CD14-positive monocyte (primary cell): ENCODE measurements at regions not wholly inside any gene's neighbourhood (a gene's known extent, or its start where the extent isn't known, plus 50 kb on each side); places are given as distances from the start of the nearest gene placed in this dataset.

Experiments
- DNase-seq, 3 donors: peaks; one replicate each; pipeline ENCODE4 v3.0.0-alpha.2; 2011 to 2022
- H2AFZ ChIP-seq: 2 replicates; pipeline ENCODE4 v1.6.0; 2012; ENCODE audit warnings: mild to moderate bottlenecking, low read depth, low read length, inconsistent platforms; ENCODE audit not compliant: insufficient read depth, poor library complexity, severe bottlenecking
- H3K27ac ChIP-seq, 2 donors: 1 replicate in 1 of 2; 2 replicates in 1 of 2; pipeline ENCODE4 v1.5.1; 2012 to 2013; ENCODE audit warnings: low read length in 2 of 2, control low read depth in 1 of 2, inconsistent platforms in 1 of 2, low read depth in 1 of 2, mild to moderate bottlenecking in 1 of 2
- H3K27me3 ChIP-seq, 2 donors: one replicate each; pipeline versions ENCODE4 v1.6.0 to v1.6.1; 2011 to 2013; ENCODE audit warnings: low read length in 2 of 2; ENCODE audit not compliant: control insufficient read depth in 2 of 2, insufficient read depth in 2 of 2
- H3K36me3 ChIP-seq, 2 donors: replicated peaks in 1 of 2; 1 replicate in 1 of 2; 2 replicates in 1 of 2; pipeline versions ENCODE4 v1.5.1 to v1.6.1; 2012 to 2013; ENCODE audit warnings: low read length in 2 of 2, control low read depth in 1 of 2, inconsistent platforms in 1 of 2, mild to moderate bottlenecking in 1 of 2; ENCODE audit not compliant: insufficient read depth in 2 of 2, control insufficient read depth in 1 of 2
- H3K4me1 ChIP-seq, 2 donors: 1 replicate in 1 of 2; 2 replicates in 1 of 2; pipeline versions ENCODE4 v1.5.1 to v1.6.1; 2012 to 2013; ENCODE audit warnings: low read length in 2 of 2, control low read depth in 1 of 2, inconsistent platforms in 1 of 2, mild to moderate bottlenecking in 1 of 2, moderate library complexity in 1 of 2; ENCODE audit not compliant: insufficient read depth in 2 of 2, control insufficient read depth in 1 of 2
- H3K4me2 ChIP-seq: replicated peaks from 2 replicates; pipeline ENCODE3; 2012; ENCODE audit warnings: low read length, moderate library complexity, mild to moderate bottlenecking; ENCODE audit not compliant: poor library complexity, severe bottlenecking; ENCODE audit errors: extremely low read depth
- H3K4me3 ChIP-seq, 3 experiments: fragments of 200-600 bp in 1 of 3; sonication (generic) in 1 of 3; replicated peaks in 1 of 3; 1 replicate in 2 of 3; 2 replicates in 1 of 3; pipeline ENCODE4 v1.5.1; 2011 to 2013; ENCODE audit warnings: low read length in 3 of 3, mild to moderate bottlenecking in 3 of 3, control low read depth in 2 of 3, low read depth in 2 of 3, inconsistent platforms in 1 of 3, moderate library complexity in 1 of 3
- H3K79me2 ChIP-seq: 2 replicates; pipeline ENCODE4 v1.6.0; 2012; ENCODE audit warnings: mild to moderate bottlenecking, control low read depth, inconsistent platforms, low read length, moderate library complexity; ENCODE audit not compliant: insufficient read depth
- H3K9ac ChIP-seq: 2 replicates; pipeline ENCODE4 v1.6.0; 2017; ENCODE audit warnings: low read length, mild to moderate bottlenecking; ENCODE audit not compliant: insufficient read depth, poor library complexity, severe bottlenecking
- H3K9me3 ChIP-seq, 2 donors: replicated peaks in 1 of 2; 1 replicate in 1 of 2; 2 replicates in 1 of 2; pipeline versions ENCODE4 v1.5.1 to v1.6.1; 2012 to 2013; ENCODE audit warnings: low read length in 2 of 2, control low read depth in 1 of 2; ENCODE audit not compliant: control insufficient read depth in 1 of 2, insufficient read depth in 1 of 2
- H4K20me1 ChIP-seq: 2 replicates; pipeline ENCODE4 v1.6.0; 2012; ENCODE audit warnings: mild to moderate bottlenecking, low read length, control low read depth, moderate library complexity; ENCODE audit not compliant: insufficient read depth
- H3K27ac Mint-ChIP-seq, 7 donors: one replicate each; pipeline ENCODE4 v1.8.0; 2020; ENCODE audit warnings: mild to moderate bottlenecking in 7 of 7, mixed read lengths in 7 of 7, moderate library complexity in 6 of 7, inconsistent platforms in 2 of 7
- H3K27me3 Mint-ChIP-seq, 3 donors: one replicate each; pipeline ENCODE4 v1.8.0; 2021 to 2022; ENCODE audit warnings: low read depth in 3 of 3, mild to moderate bottlenecking in 3 of 3, mixed read lengths in 3 of 3, moderate library complexity in 3 of 3, inconsistent platforms in 1 of 3
- H3K36me3 Mint-ChIP-seq, 2 donors: one replicate each; pipeline ENCODE4 v1.8.0; 2020; ENCODE audit warnings: mixed read lengths in 2 of 2, inconsistent platforms in 1 of 2, mild to moderate bottlenecking in 1 of 2
- H3K4me1 Mint-ChIP-seq: one replicate; pipeline ENCODE4 v1.8.0; 2020; ENCODE audit warnings: mild to moderate bottlenecking, mixed read lengths
- H3K4me3 Mint-ChIP-seq, 2 donors: one replicate each; pipeline ENCODE4 v1.8.0; 2020; ENCODE audit warnings: mild to moderate bottlenecking in 2 of 2, mixed read lengths in 2 of 2, moderate library complexity in 1 of 2
- H3K9me3 Mint-ChIP-seq, 7 donors: one replicate each; pipeline ENCODE4 v1.8.0; 2020 to 2022; ENCODE audit warnings: mixed read lengths in 7 of 7, mild to moderate bottlenecking in 6 of 7, moderate library complexity in 6 of 7, inconsistent platforms in 2 of 7
- WGBS: methylation state at CpG from one replicate; pipeline ENCODE4 v1.1.5; 2013; ENCODE audit warnings: missing lambda C conversion rate; ENCODE audit not compliant: insufficient coverage; 5-methylcytosine and 5-hydroxymethylcytosine counted together
- intact Hi-C, 2 donors: fragments of 100-400 bp; cut with micrococcal nuclease; formaldehyde crosslinking; loops; one replicate each; pipeline versions ENCODE4 v1.15.0 to v1.15.1; 2023
- TF ChIP-seq, protein P1 (sequence below): fragments of 200-600 bp; IDR thresholded peaks from one replicate; pipeline ENCODE4 v1.8.0; 2022; ENCODE audit warnings: antibody characterized with exemption, mild to moderate bottlenecking

DNA sequence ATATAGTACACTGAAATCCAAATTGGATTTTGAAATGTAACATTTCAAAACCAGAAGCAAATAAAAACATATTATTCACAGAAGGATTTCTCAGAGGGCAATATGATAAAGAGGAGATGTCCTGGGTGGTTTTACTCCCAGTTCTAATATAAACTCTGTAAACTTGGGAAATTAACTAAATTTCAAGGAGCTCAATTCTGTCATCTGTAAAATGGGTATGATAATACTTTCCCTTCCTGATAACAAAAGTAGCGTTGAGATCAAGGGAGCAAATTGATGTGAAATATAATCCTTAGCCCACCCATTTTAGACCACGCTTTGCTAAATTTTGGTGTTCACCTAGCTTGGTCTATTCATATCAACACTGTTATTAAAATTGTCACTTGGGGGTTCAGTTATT, 192.5 kb upstream of the BTG1 start:
- Histone ChIP-seq H3K79me2 (no peaks in the 10 kb centered on the region), H3K27me3 (no peaks in the 10 kb centered on the region), H3K4me2 (no peak overlapping the region), H3K36me3 (no peaks in the 10 kb centered on the region), H2AFZ (no peak overlapping the region), H3K4me1 (peaks cover 5 to 24% of the 10 kb centered on the region in 2 donors), H3K9ac (no peak overlapping the region), H4K20me1 (no peaks in the 10 kb centered on the region), H3K27ac (no peak overlapping the region), H3K4me3 (no peak overlapping the region), H3K9me3 (peaks cover 0 to 5% of the 10 kb centered on the region in 2 donors)
- H3K4me1 Mint-ChIP-seq = peaks cover 26% of the 10 kb centered on the region
- no peak for DNase-seq
- peaks cover 0 to 2% of the 10 kb centered on the region in 2 donors for H3K36me3 Mint-ChIP-seq
- WGBS = no CpG with 5 or more reads among the region's 2 CpGs
- H3K27ac Mint-ChIP-seq = no peak overlapping the region
- H3K4me3 Mint-ChIP-seq = no peak overlapping the region
- no peaks in the 10 kb centered on the region for H3K27me3 Mint-ChIP-seq
- intact Hi-C loops = no loop called here
- TF ChIP-seq, protein P1, sequence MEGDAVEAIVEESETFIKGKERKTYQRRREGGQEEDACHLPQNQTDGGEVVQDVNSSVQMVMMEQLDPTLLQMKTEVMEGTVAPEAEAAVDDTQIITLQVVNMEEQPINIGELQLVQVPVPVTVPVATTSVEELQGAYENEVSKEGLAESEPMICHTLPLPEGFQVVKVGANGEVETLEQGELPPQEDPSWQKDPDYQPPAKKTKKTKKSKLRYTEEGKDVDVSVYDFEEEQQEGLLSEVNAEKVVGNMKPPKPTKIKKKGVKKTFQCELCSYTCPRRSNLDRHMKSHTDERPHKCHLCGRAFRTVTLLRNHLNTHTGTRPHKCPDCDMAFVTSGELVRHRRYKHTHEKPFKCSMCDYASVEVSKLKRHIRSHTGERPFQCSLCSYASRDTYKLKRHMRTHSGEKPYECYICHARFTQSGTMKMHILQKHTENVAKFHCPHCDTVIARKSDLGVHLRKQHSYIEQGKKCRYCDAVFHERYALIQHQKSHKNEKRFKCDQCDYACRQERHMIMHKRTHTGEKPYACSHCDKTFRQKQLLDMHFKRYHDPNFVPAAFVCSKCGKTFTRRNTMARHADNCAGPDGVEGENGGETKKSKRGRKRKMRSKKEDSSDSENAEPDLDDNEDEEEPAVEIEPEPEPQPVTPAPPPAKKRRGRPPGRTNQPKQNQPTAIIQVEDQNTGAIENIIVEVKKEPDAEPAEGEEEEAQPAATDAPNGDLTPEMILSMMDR = no peak
- peaks cover 0 to 4% (median 0%) of the 10 kb centered on the region in 7 donors for H3K9me3 Mint-ChIP-seq

DNA sequence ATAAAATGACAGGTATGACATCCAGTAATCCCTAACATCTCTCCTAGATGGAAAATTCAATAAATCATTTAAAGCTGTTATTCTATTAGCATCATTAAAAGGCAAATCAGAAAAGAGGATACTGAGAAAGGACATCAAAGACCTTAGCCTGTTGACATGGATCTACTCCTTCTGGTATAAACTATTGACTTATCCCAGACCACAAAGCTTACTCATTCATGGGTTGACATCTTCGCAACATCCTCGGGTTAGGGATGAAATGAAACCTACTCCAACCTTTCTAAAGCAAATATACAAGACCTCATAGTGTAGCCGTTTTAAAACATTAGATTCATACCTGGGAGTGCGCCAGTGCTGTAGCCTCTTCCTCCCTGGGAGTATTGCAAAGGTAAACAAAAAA, 191.5 kb upstream of the BTG1 start:
- Histone ChIP-seq H4K20me1 (no peaks in the 10 kb centered on the region), H3K4me2 (no peak overlapping the region), H3K36me3 (no peaks in the 10 kb centered on the region), H3K27ac (no peak overlapping the region), H3K4me3 (no peak overlapping the region), H3K9ac (no peak overlapping the region), H2AFZ (no peak overlapping the region), H3K4me1 (peaks cover 5 to 19% of the 10 kb centered on the region in 2 donors), H3K27me3 (no peaks in the 10 kb centered on the region), H3K79me2 (no peaks in the 10 kb centered on the region), H3K9me3 (peaks cover 0 to 5% of the 10 kb centered on the region in 2 donors)
- H3K27ac Mint-ChIP-seq = no peak overlapping the region
- 60% methylated on average over 1 of the region's 4 CpGs for WGBS
- peaks cover 22% of the 10 kb centered on the region for H3K4me1 Mint-ChIP-seq
- H3K4me3 Mint-ChIP-seq = peak overlapping the region in 1 of 2 donors; percentile 16
- no peaks in the 10 kb centered on the region for H3K27me3 Mint-ChIP-seq
- no peak for DNase-seq
- H3K9me3 Mint-ChIP-seq = peaks cover 0 to 4% (median 0%) of the 10 kb centered on the region in 7 donors
- peaks cover 0 to 2% of the 10 kb centered on the region in 2 donors for H3K36me3 Mint-ChIP-seq
- TF ChIP-seq, protein P1 = no peak
- intact Hi-C loops = no loop called here
